Loucy (cell line): ENCODE measurements at regions not wholly inside any gene's neighbourhood (a gene's known extent, or its start where the extent isn't known, plus 50 kb on each side); places are given as distances from the start of the nearest gene placed in this dataset.

Experiments used
- H2AFZ ChIP-seq: fragments of 200-600 bp; sonication (generic); 2 replicates; pipeline ENCODE4 v1.6.0; 2016; ENCODE audit warnings: antibody characterized with exemption, mild to moderate bottlenecking, low read length, moderate library complexity
- H3F3A ChIP-seq: fragments of 200-600 bp; 2 replicates; pipeline ENCODE4 v1.6.0; 2016; ENCODE audit warnings: antibody characterized with exemption, low read depth, mild to moderate bottlenecking
- H3K27me3 ChIP-seq: fragments of 200-600 bp; sonication (generic); 2 replicates; pipeline ENCODE4 v1.6.1; 2014; ENCODE audit warnings: low read length, mild to moderate bottlenecking; ENCODE audit not compliant: insufficient read depth, poor library complexity, severe bottlenecking
- H3K36me3 ChIP-seq: fragments of 200-600 bp; sonication (generic); 2 replicates; pipeline ENCODE4 v1.6.1; 2016; ENCODE audit warnings: low read length; ENCODE audit not compliant: insufficient read depth
- H3K4me1 ChIP-seq: fragments of 200-600 bp; sonication (generic); 2 replicates; pipeline ENCODE4 v1.5.1; 2014; ENCODE audit warnings: low read length, mild to moderate bottlenecking; ENCODE audit not compliant: insufficient read depth, poor library complexity, severe bottlenecking
- H3K4me2 ChIP-seq: fragments of 200-600 bp; sonication (generic); 2 replicates; pipeline ENCODE4 v1.6.0; 2014; ENCODE audit warnings: antibody characterized with exemption, low read length, low read depth, mild to moderate bottlenecking; ENCODE audit not compliant: poor library complexity, severe bottlenecking
- H3K4me3 ChIP-seq: fragments of 200-600 bp; sonication (generic); 2 replicates; pipeline ENCODE4 v1.5.1; 2014; ENCODE audit warnings: low read length, mild to moderate bottlenecking, mixed read lengths; ENCODE audit not compliant: poor library complexity, severe bottlenecking
- H3K79me2 ChIP-seq: fragments of 200-600 bp; sonication (generic); 2 replicates; pipeline ENCODE4 v1.6.1; 2014; ENCODE audit warnings: low read length; ENCODE audit not compliant: insufficient read depth
- H3K9ac ChIP-seq: fragments of 200-600 bp; sonication (generic); 2 replicates; pipeline ENCODE4 v1.6.0; 2014; ENCODE audit warnings: mild to moderate bottlenecking, low read depth, low read length, moderate library complexity; ENCODE audit not compliant: poor library complexity, severe bottlenecking
- H3K9me2 ChIP-seq: fragments of 200-600 bp; sonication (generic); replicated peaks from 2 replicates; pipeline ENCODE4 v1.6.1; 2016; ENCODE audit warnings: low read depth, low read length, mixed read lengths
- H3K9me3 ChIP-seq: fragments of 200-600 bp; sonication (generic); 2 replicates; pipeline ENCODE4 v1.6.1; 2014; ENCODE audit warnings: mild to moderate bottlenecking, antibody characterized with exemption, low read length, low read depth; ENCODE audit not compliant: insufficient read depth
- H4K20me1 ChIP-seq: fragments of 200-600 bp; sonication (generic); 2 replicates; pipeline ENCODE4 v1.6.0; 2014; ENCODE audit warnings: antibody characterized with exemption, low read length, mild to moderate bottlenecking; ENCODE audit not compliant: insufficient read depth, poor library complexity, severe bottlenecking
- CTCF ChIP-seq: fragments of 200-600 bp; sonication (generic); conservative IDR thresholded peaks from 2 replicates; pipeline ENCODE4 v1.5.1; 2014; ENCODE audit warnings: mild to moderate bottlenecking, antibody characterized with exemption, low read length
- EZH2phosphoT487 ChIP-seq: fragments of 200-600 bp; IDR thresholded peaks from 2 replicates; pipeline ENCODE4 v1.6.1; 2018; ENCODE audit warnings: antibody characterized with exemption, mild to moderate bottlenecking, moderate library complexity, borderline replicate concordance

- Histone ChIP-seq H3K9ac (no peak overlapping the region), H3K36me3 (no peaks in the 10 kb centered on the region), H3K4me3 (no peak overlapping the region), H2AFZ (no peak overlapping the region), H3K27me3 (no peaks in the 10 kb centered on the region), H3K9me3 (no peaks in the 10 kb centered on the region), H3K9me2 (no peaks in the 10 kb centered on the region), H4K20me1 (no peaks in the 10 kb centered on the region), H3K4me2 (no peak overlapping the region), H3K4me1 (no peaks in the 10 kb centered on the region), H3K79me2 (no peaks in the 10 kb centered on the region), H3F3A (no peaks in the 10 kb centered on the region)
- TF ChIP-seq CTCF (no peak), EZH2phosphoT487 (no peak)
These were observed 1912.7 kb upstream of the TENM3 start for GRCh38 chr4:180330521-180330920.

GRCh38 chr4:180333162-180333561 lies 1910.0 kb upstream of the TENM3 start:
- H3K4me2 ChIP-seq: no peak overlapping the region
- no peak overlapping the region for H2AFZ ChIP-seq
- no peaks in the 10 kb centered on the region for H3K27me3 ChIP-seq
- no peaks in the 10 kb centered on the region for H3K9me3 ChIP-seq
- no peak overlapping the region for H3K9ac ChIP-seq
- H3K36me3 ChIP-seq: no peaks in the 10 kb centered on the region
- no peaks in the 10 kb centered on the region for H3K79me2 ChIP-seq
- H3K4me3 ChIP-seq: no peak overlapping the region
- TF ChIP-seq EZH2phosphoT487: no peak
- TF ChIP-seq CTCF: no peak
- H3K4me1 ChIP-seq: peaks cover 7% of the 10 kb centered on the region
- H3F3A ChIP-seq: no peaks in the 10 kb centered on the region
- no peaks in the 10 kb centered on the region for H3K9me2 ChIP-seq
- no peaks in the 10 kb centered on the region for H4K20me1 ChIP-seq

- no peaks in the 10 kb centered on the region for H3F3A ChIP-seq
- H4K20me1 ChIP-seq: no peaks in the 10 kb centered on the region
- H2AFZ ChIP-seq: no peak overlapping the region
- H3K36me3 ChIP-seq: no peaks in the 10 kb centered on the region
- no peak overlapping the region for H3K4me2 ChIP-seq
- TF ChIP-seq CTCF (no peak), EZH2phosphoT487 (no peak)
- peaks cover 7% of the 10 kb centered on the region for H3K4me1 ChIP-seq
- no peaks in the 10 kb centered on the region for H3K79me2 ChIP-seq
- H3K4me3 ChIP-seq: no peak overlapping the region
- H3K9ac ChIP-seq: no peak overlapping the region
- no peaks in the 10 kb centered on the region for H3K9me3 ChIP-seq
- H3K27me3 ChIP-seq: no peaks in the 10 kb centered on the region
- no peaks in the 10 kb centered on the region for H3K9me2 ChIP-seq
These were observed 1907.6 kb upstream of the TENM3 start for GRCh38 chr4:180335566-180335965.
